OCI-LY3 (cell line): ENCODE measurements at regions not wholly inside any gene's neighbourhood (a gene's known extent, or its start where the extent isn't known, plus 50 kb on each side); places are given as distances from the start of the nearest gene placed in this dataset.

Experiments
- EZH2phosphoT487 ChIP-seq: fragments of 200-600 bp; shearing (Covaris generic); IDR thresholded peaks from 2 replicates; pipeline ENCODE4 v1.6.1; 2018; ENCODE audit warnings: antibody characterized with exemption, mixed run types, low read depth
- TF ChIP-seq, protein P1 (sequence below): fragments of 200-600, 300-600 bp; sonication (generic); IDR thresholded peaks from 2 replicates; pipeline ENCODE4 v1.5.1; 2014; ENCODE audit warnings: antibody characterized with exemption, low read length, low read depth

DNA sequence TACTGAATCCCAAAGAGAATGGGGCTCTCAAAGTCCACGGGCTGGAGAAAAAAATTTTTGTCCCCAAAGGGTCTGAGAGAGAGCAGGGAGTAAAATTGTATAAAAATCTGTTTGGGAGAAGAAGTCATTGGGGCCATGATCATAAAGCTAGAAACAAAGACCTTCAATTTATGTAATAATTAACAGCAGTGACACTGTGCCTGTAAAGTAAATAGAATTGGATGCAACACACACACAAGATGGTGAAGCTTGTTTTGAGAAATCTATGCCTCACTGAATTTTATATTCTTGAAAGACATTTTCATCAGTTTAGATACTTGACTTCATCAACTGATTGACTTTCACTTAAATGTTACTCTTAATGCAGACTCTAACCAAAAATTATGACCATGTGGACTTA lies 600.5 kb upstream of the ADAMTS5 start:
- TF ChIP-seq, protein P1, sequence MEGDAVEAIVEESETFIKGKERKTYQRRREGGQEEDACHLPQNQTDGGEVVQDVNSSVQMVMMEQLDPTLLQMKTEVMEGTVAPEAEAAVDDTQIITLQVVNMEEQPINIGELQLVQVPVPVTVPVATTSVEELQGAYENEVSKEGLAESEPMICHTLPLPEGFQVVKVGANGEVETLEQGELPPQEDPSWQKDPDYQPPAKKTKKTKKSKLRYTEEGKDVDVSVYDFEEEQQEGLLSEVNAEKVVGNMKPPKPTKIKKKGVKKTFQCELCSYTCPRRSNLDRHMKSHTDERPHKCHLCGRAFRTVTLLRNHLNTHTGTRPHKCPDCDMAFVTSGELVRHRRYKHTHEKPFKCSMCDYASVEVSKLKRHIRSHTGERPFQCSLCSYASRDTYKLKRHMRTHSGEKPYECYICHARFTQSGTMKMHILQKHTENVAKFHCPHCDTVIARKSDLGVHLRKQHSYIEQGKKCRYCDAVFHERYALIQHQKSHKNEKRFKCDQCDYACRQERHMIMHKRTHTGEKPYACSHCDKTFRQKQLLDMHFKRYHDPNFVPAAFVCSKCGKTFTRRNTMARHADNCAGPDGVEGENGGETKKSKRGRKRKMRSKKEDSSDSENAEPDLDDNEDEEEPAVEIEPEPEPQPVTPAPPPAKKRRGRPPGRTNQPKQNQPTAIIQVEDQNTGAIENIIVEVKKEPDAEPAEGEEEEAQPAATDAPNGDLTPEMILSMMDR = no peak
- no peak for TF ChIP-seq EZH2phosphoT487
